Neutrophil (primary cell): ENCODE measurements at regions not wholly inside any gene's neighbourhood (a gene's known extent, or its start where the extent isn't known, plus 50 kb on each side); places are given as distances from the start of the nearest gene placed in this dataset.

ENCODE experiments used
- H3K27ac ChIP-seq: fragments of 200-600 bp; sonication (generic); 2 replicates; pipeline ENCODE4 v1.5.1; 2016; ENCODE audit warnings: mild to moderate bottlenecking, moderate library complexity
- H3K27me3 ChIP-seq: fragments of 200-600 bp; sonication (generic); 2 replicates; pipeline ENCODE4 v1.6.0; 2016; ENCODE audit warnings: mild to moderate bottlenecking
- H3K36me3 ChIP-seq: fragments of 200-600 bp; sonication (generic); 2 replicates; pipeline ENCODE4 v1.5.1; 2017
- H3K4me1 ChIP-seq, 2 experiments: fragments of 200-600 bp in 1 of 2; sonication (generic) in 1 of 2; 1 replicate in 1 of 2; 2 replicates in 1 of 2; pipeline versions ENCODE4 v1.5.1 to v1.6.1; 2013 to 2016; ENCODE audit warnings: low read depth in 1 of 2, low read length in 1 of 2, mild to moderate bottlenecking in 1 of 2, moderate library complexity in 1 of 2; ENCODE audit not compliant: control insufficient read depth in 1 of 2, insufficient read depth in 1 of 2
- H3K4me3 ChIP-seq, 2 experiments: fragments of 200-600 bp in 1 of 2; sonication (generic) in 1 of 2; 1 replicate in 1 of 2; 2 replicates in 1 of 2; pipeline ENCODE4 v1.5.1; 2013 to 2016; ENCODE audit warnings: low read depth in 1 of 2, low read length in 1 of 2, mild to moderate bottlenecking in 1 of 2, moderate library complexity in 1 of 2
- H3K9me3 ChIP-seq: fragments of 200-600 bp; sonication (generic); 2 replicates; pipeline ENCODE4 v1.5.1; 2016
- TF ChIP-seq, protein P1 (sequence below): fragments of 200-600 bp; sonication (generic); IDR thresholded peaks from 2 replicates; pipeline ENCODE4 v1.5.1; 2016; ENCODE audit warnings: antibody characterized with exemption

GRCh38 chr15:95724908-95725633 is 605.4 kb upstream of the NR2F2 start:
- H3K27ac ChIP-seq = no peak overlapping the region

GRCh38 chr15:95726891-95727290 is 603.6 kb upstream of the NR2F2 start:
- H3K36me3 ChIP-seq = no peaks in the 10 kb centered on the region
- no peak overlapping the region for H3K27ac ChIP-seq
- no peaks in the 10 kb centered on the region for H3K4me1 ChIP-seq
- H3K9me3 ChIP-seq = no peaks in the 10 kb centered on the region
- TF ChIP-seq, protein P1, sequence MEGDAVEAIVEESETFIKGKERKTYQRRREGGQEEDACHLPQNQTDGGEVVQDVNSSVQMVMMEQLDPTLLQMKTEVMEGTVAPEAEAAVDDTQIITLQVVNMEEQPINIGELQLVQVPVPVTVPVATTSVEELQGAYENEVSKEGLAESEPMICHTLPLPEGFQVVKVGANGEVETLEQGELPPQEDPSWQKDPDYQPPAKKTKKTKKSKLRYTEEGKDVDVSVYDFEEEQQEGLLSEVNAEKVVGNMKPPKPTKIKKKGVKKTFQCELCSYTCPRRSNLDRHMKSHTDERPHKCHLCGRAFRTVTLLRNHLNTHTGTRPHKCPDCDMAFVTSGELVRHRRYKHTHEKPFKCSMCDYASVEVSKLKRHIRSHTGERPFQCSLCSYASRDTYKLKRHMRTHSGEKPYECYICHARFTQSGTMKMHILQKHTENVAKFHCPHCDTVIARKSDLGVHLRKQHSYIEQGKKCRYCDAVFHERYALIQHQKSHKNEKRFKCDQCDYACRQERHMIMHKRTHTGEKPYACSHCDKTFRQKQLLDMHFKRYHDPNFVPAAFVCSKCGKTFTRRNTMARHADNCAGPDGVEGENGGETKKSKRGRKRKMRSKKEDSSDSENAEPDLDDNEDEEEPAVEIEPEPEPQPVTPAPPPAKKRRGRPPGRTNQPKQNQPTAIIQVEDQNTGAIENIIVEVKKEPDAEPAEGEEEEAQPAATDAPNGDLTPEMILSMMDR = no peak
- H3K27me3 ChIP-seq = no peaks in the 10 kb centered on the region
- H3K4me3 ChIP-seq = no peak overlapping the region

More at GRCh38 chr15:95724908-95725633, 605.4 kb upstream of the NR2F2 start:
- H3K27me3 ChIP-seq = no peaks in the 10 kb centered on the region
- TF ChIP-seq, protein P1 = no peak
- H3K36me3 ChIP-seq = no peaks in the 10 kb centered on the region
- no peaks in the 10 kb centered on the region for H3K4me1 ChIP-seq
- no peak overlapping the region for H3K4me3 ChIP-seq
- no peaks in the 10 kb centered on the region for H3K9me3 ChIP-seq

- no peak overlapping the region for H3K27ac ChIP-seq
- H3K36me3 ChIP-seq = no peaks in the 10 kb centered on the region
- no peaks in the 10 kb centered on the region for H3K4me1 ChIP-seq
- TF ChIP-seq, protein P1 = no peak
- H3K9me3 ChIP-seq = no peaks in the 10 kb centered on the region
- H3K27me3 ChIP-seq = no peaks in the 10 kb centered on the region
- H3K4me3 ChIP-seq = no peak overlapping the region
Measured at GRCh38 chr15:95733931-95734330, 596.6 kb upstream of the NR2F2 start.

DNA sequence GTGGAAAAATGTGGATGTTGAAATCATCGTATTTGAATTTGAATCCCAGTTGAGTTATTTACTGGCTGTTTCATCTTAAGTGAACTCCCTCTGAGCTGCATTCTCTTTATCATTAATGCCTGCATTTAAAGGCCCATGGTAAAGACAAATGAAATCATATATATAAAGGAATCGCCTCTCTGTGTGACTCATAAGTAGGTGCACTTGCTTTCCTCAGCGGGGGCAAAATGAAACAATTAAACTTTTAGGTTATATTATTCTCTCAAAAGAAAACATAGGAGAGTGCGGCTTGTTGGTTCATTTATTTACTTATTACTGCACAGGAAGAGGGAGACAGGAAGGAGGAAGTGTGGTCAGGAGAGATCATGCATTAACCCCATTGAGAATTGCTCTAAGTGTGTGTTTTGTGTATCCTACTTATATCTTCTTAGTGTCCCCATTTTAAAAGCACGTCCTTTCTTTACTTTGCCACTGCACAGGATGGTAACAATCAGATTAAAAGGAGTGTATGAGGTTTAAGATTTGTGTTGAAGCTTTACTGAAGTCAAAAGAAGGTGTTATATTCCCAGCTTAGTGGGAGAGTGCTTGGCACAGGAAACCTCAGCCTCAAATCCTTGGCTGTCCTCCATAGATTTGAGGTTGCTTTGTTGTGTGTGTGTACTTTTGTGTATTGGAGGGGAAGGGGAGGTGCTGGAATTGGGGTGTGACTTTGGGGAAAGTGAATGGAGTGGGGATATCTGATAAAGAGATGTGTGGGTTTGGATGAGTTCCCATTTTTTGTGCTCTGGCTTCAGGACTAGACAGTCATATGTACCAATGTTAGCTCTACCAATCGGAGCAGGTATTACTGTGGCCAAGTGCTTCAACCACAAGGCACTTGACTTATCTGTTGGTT is 595.8 kb upstream of the NR2F2 start:
- Histone ChIP-seq H3K27ac (no peak overlapping the region), H3K27me3 (no peaks in the 10 kb centered on the region), H3K4me1 (no peaks in the 10 kb centered on the region), H3K9me3 (no peaks in the 10 kb centered on the region), H3K4me3 (no peak overlapping the region), H3K36me3 (no peaks in the 10 kb centered on the region)
- TF ChIP-seq, protein P1 = no peak

- H3K36me3 ChIP-seq = no peaks in the 10 kb centered on the region
- no peaks in the 10 kb centered on the region for H3K4me1 ChIP-seq
- no peak overlapping the region for H3K27ac ChIP-seq
- H3K27me3 ChIP-seq = no peaks in the 10 kb centered on the region
- H3K4me3 ChIP-seq = no peak overlapping the region
- TF ChIP-seq, protein P1 = no peak
- no peaks in the 10 kb centered on the region for H3K9me3 ChIP-seq
Measured at GRCh38 chr15:95737060-95737459, 593.4 kb upstream of the NR2F2 start.
